ENCODE measurements at regions not wholly inside any gene's neighbourhood (a gene's known extent, or its start where the extent isn't known, plus 50 kb on each side); places are given as distances from the start of the nearest gene placed in this dataset.

GRCh38 chr2:215829261-215829660 is 184.1 kb downstream of the MREG start:
- no peak for TF ChIP-seq CTCF (IDR thresholded peaks at IDR 0.05)
- TF ChIP-seq POLR2AphosphoS5 (IDR thresholded peaks at IDR 0.05): no peak
- no peak for TF ChIP-seq POLR2A (IDR thresholded peaks at IDR 0.05)
